HG03457 (cell line): ENCODE measurements at regions not wholly inside any gene's neighbourhood (a gene's known extent, or its start where the extent isn't known, plus 50 kb on each side); places are given as distances from the start of the nearest gene placed in this dataset.
"Not testable (repeated sequence)": the region's sequence is repeated elsewhere in the genome, so short reads cannot be mapped to it uniquely, and the experiment has no call there.

Experiments used
- ATAC-seq: cut with Tn5 transposase; IDR thresholded peaks from one replicate; pipeline ENCODE4 v1.9.1; 2021; ENCODE audit warnings: moderate number of reproducible peaks; ENCODE audit not compliant: unreplicated experiment

GRCh38 chr16:62755938-62756337 lies 719.7 kb upstream of the CDH8 start:
- ATAC-seq = no peak

GRCh38 chr16:62752854-62753253 lies 716.6 kb upstream of the CDH8 start:
- ATAC-seq = no peak

GRCh38 chr16:62751218-62751617 lies 715.0 kb upstream of the CDH8 start:
- ATAC-seq = no peak

GRCh38 chr16:62741692-62742091 lies 705.5 kb upstream of the CDH8 start:
- no peak for ATAC-seq

- no peak for ATAC-seq
Measured at GRCh38 chr16:62738666-62739460, 702.6 kb upstream of the CDH8 start.

GRCh38 chr16:62732092-62732491 lies 695.9 kb upstream of the CDH8 start:
- no peak for ATAC-seq

GRCh38 chr16:62724670-62725269 lies 688.5 kb upstream of the CDH8 start:
- ATAC-seq = not testable (repeated sequence)

GRCh38 chr16:62720651-62721050 lies 684.4 kb upstream of the CDH8 start:
- no peak for ATAC-seq

GRCh38 chr16:62717026-62717425 lies 680.8 kb upstream of the CDH8 start:
- no peak for ATAC-seq

- ATAC-seq = no peak
Measured at GRCh38 chr16:62715701-62716100, 679.5 kb upstream of the CDH8 start.

GRCh38 chr16:62712566-62712965 lies 676.3 kb upstream of the CDH8 start:
- no peak for ATAC-seq

- no peak for ATAC-seq
Measured at GRCh38 chr16:62711797-62712196, 675.6 kb upstream of the CDH8 start.

GRCh38 chr16:62709794-62710193 lies 673.6 kb upstream of the CDH8 start:
- no peak for ATAC-seq

- ATAC-seq = no peak
Measured at GRCh38 chr16:62701426-62701825, 665.2 kb upstream of the CDH8 start.

- ATAC-seq = no peak
Measured at GRCh38 chr16:62700426-62701294, 664.4 kb upstream of the CDH8 start.

- no peak for ATAC-seq
Measured at GRCh38 chr16:62692685-62693084, 656.4 kb upstream of the CDH8 start.

GRCh38 chr16:62681819-62682218 lies 645.6 kb upstream of the CDH8 start:
- no peak for ATAC-seq

GRCh38 chr16:62678796-62679195 lies 642.6 kb upstream of the CDH8 start:
- no peak for ATAC-seq

GRCh38 chr16:62676306-62676705 lies 640.1 kb upstream of the CDH8 start:
- ATAC-seq = no peak

GRCh38 chr16:62665269-62665668 lies 629.0 kb upstream of the CDH8 start:
- no peak for ATAC-seq

GRCh38 chr16:62664566-62664965 lies 628.3 kb upstream of the CDH8 start:
- ATAC-seq = no peak

- ATAC-seq = no peak
Measured at GRCh38 chr16:62661435-62661834, 625.2 kb upstream of the CDH8 start.
